ENCODE measurements at regions not wholly inside any gene's neighbourhood (a gene's known extent, or its start where the extent isn't known, plus 50 kb on each side); places are given as distances from the start of the nearest gene placed in this dataset.

GRCh38 chr17:79182176-79183042 is 107.8 kb downstream of the ENGASE start:
- H3K4me1 ChIP-seq: no peaks in the 10 kb centered on the region

GRCh38 chr17:79180358-79181005 is 105.9 kb downstream of the ENGASE start:
- no peak for TF ChIP-seq CTCF (IDR thresholded peaks at IDR 0.05)
- TF ChIP-seq POLR2A (IDR thresholded peaks at IDR 0.05): no peak
- TF ChIP-seq POLR2AphosphoS5 (IDR thresholded peaks at IDR 0.05): no peak
- H3K27me3 ChIP-seq: peaks cover 0 to 92% of the 10 kb centered on the region in 2 donors
- H3K4me1 ChIP-seq: no peaks in the 10 kb centered on the region
- no peak for DNase-seq (ENCODE audit: low spot score in 2 of 2)
- intact Hi-C loops (cut with DNase I; ENCODE audit: low total_unique reads): no loop called here
- H3K27ac ChIP-seq: no peak overlapping the region
- H3K4me3 ChIP-seq: no peak overlapping the region
- no peaks in the 10 kb centered on the region for H3K9me3 ChIP-seq
- no peaks in the 10 kb centered on the region for H3K36me3 ChIP-seq

More at GRCh38 chr17:79182176-79183042, 107.8 kb downstream of the ENGASE start:
- no peak for DNase-seq (ENCODE audit: low spot score in 2 of 2)
- no peak overlapping the region for H3K4me3 ChIP-seq
- no peaks in the 10 kb centered on the region for H3K9me3 ChIP-seq
- TF ChIP-seq POLR2A (IDR thresholded peaks at IDR 0.05) (no peak), CTCF (IDR thresholded peaks at IDR 0.05) (no peak), POLR2AphosphoS5 (IDR thresholded peaks at IDR 0.05) (no peak)
- no peaks in the 10 kb centered on the region for H3K36me3 ChIP-seq
- intact Hi-C loops (cut with DNase I; ENCODE audit: low total_unique reads): no loop called here
- H3K27me3 ChIP-seq: peaks cover 0 to 98% of the 10 kb centered on the region in 2 donors
- H3K27ac ChIP-seq: no peak overlapping the region

GRCh38 chr17:79179334-79179733 is 104.7 kb downstream of the ENGASE start:
- Histone ChIP-seq H3K9me3 (no peaks in the 10 kb centered on the region), H3K27me3 (peaks cover 0 to 89% of the 10 kb centered on the region in 2 donors), H3K27ac (no peak overlapping the region), H3K36me3 (no peaks in the 10 kb centered on the region), H3K4me3 (no peak overlapping the region), H3K4me1 (no peaks in the 10 kb centered on the region)
- no peak for TF ChIP-seq POLR2AphosphoS5 (IDR thresholded peaks at IDR 0.05)
- TF ChIP-seq CTCF (IDR thresholded peaks at IDR 0.05): no peak
- no peak for TF ChIP-seq POLR2A (IDR thresholded peaks at IDR 0.05)
- DNase-seq (ENCODE audit: low spot score in 2 of 2): no peak
- intact Hi-C loops (cut with DNase I; ENCODE audit: low total_unique reads): no loop called here

- Histone ChIP-seq H3K4me1 (no peaks in the 10 kb centered on the region), H3K27ac (no peak overlapping the region), H3K9me3 (no peaks in the 10 kb centered on the region), H3K36me3 (no peaks in the 10 kb centered on the region), H3K27me3 (peaks cover 0 to 76% of the 10 kb centered on the region in 2 donors), H3K4me3 (no peak overlapping the region)
- TF ChIP-seq CTCF (IDR thresholded peaks at IDR 0.05): no peak
- TF ChIP-seq POLR2A (IDR thresholded peaks at IDR 0.05): no peak
- TF ChIP-seq POLR2AphosphoS5 (IDR thresholded peaks at IDR 0.05): no peak
- no peak for DNase-seq (ENCODE audit: low spot score in 2 of 2)
- intact Hi-C loops (cut with DNase I; ENCODE audit: low total_unique reads): no loop called here
These were observed 103.3 kb downstream of the ENGASE start for GRCh38 chr17:79177877-79178276.

All from breast epithelium (tissue), 4 donors.